ENCODE measurements at regions not wholly inside any gene's neighbourhood (a gene's known extent, or its start where the extent isn't known, plus 50 kb on each side); places are given as distances from the start of the nearest gene placed in this dataset.

DNA sequence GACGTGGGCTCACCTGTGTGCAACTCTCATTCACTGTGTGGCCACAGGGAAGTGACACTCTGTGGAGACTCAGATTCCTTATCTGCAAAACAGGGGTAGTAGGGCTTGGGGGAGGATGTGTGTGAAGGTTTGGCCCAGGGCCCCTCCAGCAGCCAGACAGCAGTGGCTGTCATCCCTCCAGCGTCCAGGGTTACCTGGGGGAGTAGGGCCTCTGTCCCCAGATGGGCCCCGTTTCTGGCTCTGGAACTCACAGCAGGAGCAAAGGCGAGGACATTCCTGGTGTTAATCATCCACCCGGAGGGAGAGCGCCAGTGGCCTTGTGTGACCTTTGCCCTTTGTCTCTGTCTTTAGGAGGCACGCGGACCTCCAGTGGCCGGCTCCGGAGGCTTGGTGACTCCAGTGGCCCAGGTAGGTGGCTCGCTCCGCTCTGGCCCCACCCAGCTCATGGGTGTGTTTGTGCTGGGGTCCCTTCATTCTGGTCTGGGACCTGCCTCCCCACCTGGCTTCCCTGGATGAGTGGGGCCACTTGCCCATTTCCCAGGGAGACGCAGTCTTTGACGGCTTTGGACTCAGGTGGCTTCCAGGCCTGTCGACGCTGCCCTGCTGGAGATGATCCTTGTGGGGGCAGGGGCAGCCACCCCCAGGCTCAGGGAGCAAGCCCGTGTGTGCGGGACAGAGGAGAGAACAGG, 166.2 kb downstream of the SEC14L1 start:
- Histone ChIP-seq H3K36me3 (ENCODE audit: insufficient read depth) (no peaks in the 10 kb centered on the region), H3K27ac (no peak overlapping the region), H3K9ac (no peak overlapping the region), H3K79me2 (ENCODE audit: insufficient read depth, low read depth) (no peaks in the 10 kb centered on the region), H4K20me1 (ENCODE audit: insufficient read depth) (no peaks in the 10 kb centered on the region), H3K4me2 (no peak overlapping the region), H3K4me1 (ENCODE audit: low read depth, poor library complexity, severe bottlenecking) (no peaks in the 10 kb centered on the region), H3K4me3 (IDR thresholded peaks at IDR 0.05; ENCODE audit: insufficient read depth, low read depth, low read length) (no peak overlapping the region), H2AFZ (ENCODE audit: low read depth) (no peak overlapping the region), H3K27me3 (ENCODE audit: insufficient read depth, low read depth) (no peaks in the 10 kb centered on the region)
- TF ChIP-seq CTCF (conservative IDR thresholded peaks at IDR 0.05; ENCODE audit: low read depth, low read length), result no peak

GRCh38 chr17:77307479-77308198, 166.9 kb downstream of the SEC14L1 start:
- H3K27ac ChIP-seq, result no peak overlapping the region
- H2AFZ ChIP-seq (ENCODE audit: low read depth), result no peak overlapping the region
- no peak overlapping the region for H3K4me3 ChIP-seq (IDR thresholded peaks at IDR 0.05; ENCODE audit: insufficient read depth, low read depth, low read length)
- H4K20me1 ChIP-seq (ENCODE audit: insufficient read depth), result no peaks in the 10 kb centered on the region
- H3K4me1 ChIP-seq (ENCODE audit: low read depth, poor library complexity, severe bottlenecking), result no peaks in the 10 kb centered on the region
- no peak overlapping the region for H3K4me2 ChIP-seq
- H3K27me3 ChIP-seq (ENCODE audit: insufficient read depth, low read depth), result no peaks in the 10 kb centered on the region
- H3K79me2 ChIP-seq (ENCODE audit: insufficient read depth, low read depth), result no peaks in the 10 kb centered on the region
- no peaks in the 10 kb centered on the region for H3K36me3 ChIP-seq (ENCODE audit: insufficient read depth)
- TF ChIP-seq CTCF (conservative IDR thresholded peaks at IDR 0.05; ENCODE audit: low read depth, low read length), result no peak
- no peak overlapping the region for H3K9ac ChIP-seq

DNA sequence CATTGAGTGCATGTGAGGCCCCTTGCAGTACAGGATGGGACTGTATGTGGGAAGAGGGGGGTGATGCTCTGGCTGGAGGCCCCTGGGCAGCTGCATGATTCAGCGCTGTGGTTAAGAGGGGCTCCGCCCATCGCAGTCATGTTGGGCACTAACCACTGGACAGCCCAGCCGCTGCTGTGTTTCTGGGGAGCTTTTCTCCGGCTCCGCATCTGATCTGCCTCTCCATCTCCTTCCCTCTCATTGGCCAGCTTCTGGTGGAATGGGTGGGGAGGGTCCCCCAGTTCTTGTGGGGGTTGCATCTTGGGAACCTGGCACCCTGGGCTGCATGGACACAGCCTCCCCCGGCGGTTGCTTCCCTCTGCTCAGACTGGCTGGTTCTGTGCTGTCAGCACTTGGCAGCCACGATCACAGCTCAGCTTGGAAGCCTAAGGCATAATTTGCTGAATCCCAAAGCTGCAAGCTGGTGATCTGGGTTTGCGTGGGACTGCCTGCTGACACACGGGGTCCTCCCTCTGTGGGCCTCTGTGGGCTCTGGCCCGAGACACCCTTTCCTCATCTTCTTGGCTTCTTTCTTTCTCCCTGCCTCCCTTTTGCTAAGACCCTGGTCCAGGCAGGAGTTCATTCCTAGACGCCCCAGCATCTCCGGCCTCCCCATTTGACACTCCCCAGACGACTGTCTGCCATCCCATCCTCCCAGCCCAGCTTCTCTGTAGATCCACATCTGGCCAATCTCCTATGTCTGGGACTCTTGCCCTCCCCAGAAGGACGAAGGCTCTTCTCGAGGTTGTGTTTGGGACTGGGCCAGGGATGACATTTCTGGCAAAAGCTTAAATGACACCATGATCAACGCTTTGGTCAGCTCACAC, 168.3 kb downstream of the SEC14L1 start:
- no peak overlapping the region for H3K27ac ChIP-seq
- H3K9ac ChIP-seq, result no peak overlapping the region
- no peak overlapping the region for H3K4me3 ChIP-seq (IDR thresholded peaks at IDR 0.05; ENCODE audit: insufficient read depth, low read depth, low read length)
- no peak overlapping the region for H3K4me2 ChIP-seq
- H3K36me3 ChIP-seq (ENCODE audit: insufficient read depth), result no peaks in the 10 kb centered on the region
- H4K20me1 ChIP-seq (ENCODE audit: insufficient read depth), result no peaks in the 10 kb centered on the region
- no peak for TF ChIP-seq CTCF (conservative IDR thresholded peaks at IDR 0.05; ENCODE audit: low read depth, low read length)
- H3K27me3 ChIP-seq (ENCODE audit: insufficient read depth, low read depth), result no peaks in the 10 kb centered on the region
- H3K79me2 ChIP-seq (ENCODE audit: insufficient read depth, low read depth), result no peaks in the 10 kb centered on the region
- no peak overlapping the region for H2AFZ ChIP-seq (ENCODE audit: low read depth)
- no peaks in the 10 kb centered on the region for H3K4me1 ChIP-seq (ENCODE audit: low read depth, poor library complexity, severe bottlenecking)

DNA sequence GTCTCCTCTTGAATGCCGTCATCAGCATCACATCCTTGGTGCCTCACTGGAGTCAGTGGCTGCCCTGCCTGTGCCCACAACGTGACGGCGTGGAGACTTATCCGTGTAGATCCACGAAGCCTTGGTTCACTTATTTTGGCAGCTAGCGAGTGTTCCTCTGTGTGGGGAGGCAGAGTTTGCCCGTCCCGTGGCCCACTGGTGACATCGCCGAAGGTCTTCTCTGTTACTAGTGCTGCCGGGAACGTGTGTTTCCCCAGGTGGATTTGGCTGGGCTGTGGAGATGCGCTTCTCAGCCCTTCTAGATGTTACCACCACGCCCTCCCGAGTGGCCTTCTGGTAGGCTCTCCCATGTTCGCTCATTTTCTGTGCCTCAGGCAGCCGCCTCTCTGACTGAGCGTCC, 169.6 kb downstream of the SEC14L1 start:
- Histone ChIP-seq H3K79me2 (ENCODE audit: insufficient read depth, low read depth) (no peaks in the 10 kb centered on the region), H3K36me3 (ENCODE audit: insufficient read depth) (no peaks in the 10 kb centered on the region), H3K27ac (no peak overlapping the region), H3K4me2 (no peak overlapping the region), H2AFZ (ENCODE audit: low read depth) (no peak overlapping the region), H3K4me1 (ENCODE audit: low read depth, poor library complexity, severe bottlenecking) (no peaks in the 10 kb centered on the region), H3K4me3 (IDR thresholded peaks at IDR 0.05; ENCODE audit: insufficient read depth, low read depth, low read length) (no peak overlapping the region), H3K9ac (no peak overlapping the region), H4K20me1 (ENCODE audit: insufficient read depth) (no peaks in the 10 kb centered on the region), H3K27me3 (ENCODE audit: insufficient read depth, low read depth) (no peaks in the 10 kb centered on the region)
- TF ChIP-seq CTCF (conservative IDR thresholded peaks at IDR 0.05; ENCODE audit: low read depth, low read length), result no peak
